Inflammatory macrophage treated with lipopolysaccharide for 1 hour (primary cell): ENCODE measurements at regions not wholly inside any gene's neighbourhood (a gene's known extent, or its start where the extent isn't known, plus 50 kb on each side); places are given as distances from the start of the nearest gene placed in this dataset.
"Not testable (repeated sequence)": the region's sequence is repeated elsewhere in the genome, so short reads cannot be mapped to it uniquely, and the experiment has no call there.

Source experiments
- DNase-seq, 2 donors: peaks; one replicate each; pipeline ENCODE4 v3.0.0-alpha.2; 2020 to 2022

GRCh38 chr1:14270821-14271220 lies 327.7 kb upstream of the KAZN start:
- no peak for DNase-seq

- DNase-seq, result no peak
These were observed 324.7 kb upstream of the KAZN start for GRCh38 chr1:14273811-14274210.

GRCh38 chr1:14279891-14280290 lies 318.6 kb upstream of the KAZN start:
- not testable (repeated sequence) for DNase-seq

- DNase-seq, result no peak
These were observed 317.6 kb upstream of the KAZN start for GRCh38 chr1:14280909-14281308.

- no peak for DNase-seq
These were observed 317.1 kb upstream of the KAZN start for GRCh38 chr1:14281412-14281811.

GRCh38 chr1:14282707-14283106 lies 315.8 kb upstream of the KAZN start:
- DNase-seq, result no peak

- no peak for DNase-seq
These were observed 313.2 kb upstream of the KAZN start for GRCh38 chr1:14285238-14285637.

- not testable (repeated sequence) for DNase-seq
These were observed 307.3 kb upstream of the KAZN start for GRCh38 chr1:14291182-14291581.

GRCh38 chr1:14292520-14292919 lies 306.0 kb upstream of the KAZN start:
- DNase-seq, result no peak

GRCh38 chr1:14294006-14294405 lies 304.5 kb upstream of the KAZN start:
- DNase-seq, result no peak

GRCh38 chr1:14294860-14295536 lies 303.5 kb upstream of the KAZN start:
- DNase-seq, result no peak

GRCh38 chr1:14296795-14297194 lies 301.7 kb upstream of the KAZN start:
- DNase-seq, result no peak

GRCh38 chr1:14297356-14297755 lies 301.1 kb upstream of the KAZN start:
- no peak for DNase-seq

- no peak for DNase-seq
These were observed 299.7 kb upstream of the KAZN start for GRCh38 chr1:14298806-14299205.

- DNase-seq, result no peak
These were observed 297.3 kb upstream of the KAZN start for GRCh38 chr1:14300991-14301703.

- no peak for DNase-seq
These were observed 296.8 kb upstream of the KAZN start for GRCh38 chr1:14301704-14302024.

GRCh38 chr1:14302025-14302424 lies 296.5 kb upstream of the KAZN start:
- DNase-seq, result no peak

GRCh38 chr1:14303011-14303410 lies 295.5 kb upstream of the KAZN start:
- DNase-seq, result no peak

GRCh38 chr1:14304381-14304865 lies 294.1 kb upstream of the KAZN start:
- DNase-seq, result no peak

- no peak for DNase-seq
These were observed 290.0 kb upstream of the KAZN start for GRCh38 chr1:14308460-14308859.

- no peak for DNase-seq
These were observed 288.5 kb upstream of the KAZN start for GRCh38 chr1:14309984-14310383.

GRCh38 chr1:14310476-14310875 lies 288.0 kb upstream of the KAZN start:
- no peak for DNase-seq

- DNase-seq, result no peak
These were observed 284.6 kb upstream of the KAZN start for GRCh38 chr1:14313731-14314431.

GRCh38 chr1:14318830-14319229 lies 279.7 kb upstream of the KAZN start:
- no peak for DNase-seq
